PC-9 (cell line): ENCODE measurements at regions not wholly inside any gene's neighbourhood (a gene's known extent, or its start where the extent isn't known, plus 50 kb on each side); places are given as distances from the start of the nearest gene placed in this dataset.

Source experiments
- CTCF ChIP-seq: fragments of 200-600 bp; sonication (generic); conservative IDR thresholded peaks from 2 replicates; pipeline ENCODE4 v1.6.1; 2017; ENCODE audit warnings: mixed run types, antibody characterized with exemption, mild to moderate bottlenecking, moderate library complexity
- EZH2 ChIP-seq: fragments of 200-600 bp; sonication (generic); IDR thresholded peaks from 2 replicates; pipeline ENCODE4 v1.8.0; 2017; ENCODE audit warnings: antibody characterized with exemption, low read depth

GRCh38 chr15:45794712-45795439 is 160.0 kb downstream of the SQOR start:
- TF ChIP-seq CTCF (no peak), EZH2 (no peak)
